Stimulated activated CD4-positive, alpha-beta T cell treated with anti-CD3 and anti-CD28 coated beads, Interleukin-1b, Interleukin-23, amount 100 ng/mL, for 24 hours (primary cell): ENCODE measurements at regions not wholly inside any gene's neighbourhood (a gene's known extent, or its start where the extent isn't known, plus 50 kb on each side); places are given as distances from the start of the nearest gene placed in this dataset.
"Not testable (repeated sequence)": the region's sequence is repeated elsewhere in the genome, so short reads cannot be mapped to it uniquely, and the experiment has no call there.

Experiments used
- DNase-seq, 4 experiments: peaks; one replicate each; pipeline ENCODE4 v3.0.0-alpha.2; 2020; ENCODE audit warnings: low read depth in 4 of 4, low spot score in 1 of 4

DNA sequence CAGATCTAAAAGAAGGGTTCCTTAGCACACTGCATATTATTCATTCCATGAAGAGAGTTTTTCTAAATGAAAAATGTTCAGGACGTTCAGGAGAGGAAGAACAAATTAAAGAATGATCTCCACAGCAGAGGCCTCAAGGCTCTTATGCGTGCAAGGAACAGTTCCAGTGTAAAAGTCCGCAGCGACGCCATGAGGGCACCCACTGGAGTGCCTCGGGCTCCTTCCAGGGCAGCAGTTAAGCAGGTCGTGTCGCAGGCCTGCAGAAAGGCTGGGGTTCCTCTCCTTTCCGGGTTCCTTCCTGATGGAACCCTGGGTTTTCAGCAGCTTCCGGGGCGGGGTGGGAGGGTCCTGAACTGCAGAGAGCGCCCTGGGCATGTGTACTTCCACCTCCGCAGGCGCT is 87.1 kb upstream of the SELENOP start:
- no peak for DNase-seq

DNA sequence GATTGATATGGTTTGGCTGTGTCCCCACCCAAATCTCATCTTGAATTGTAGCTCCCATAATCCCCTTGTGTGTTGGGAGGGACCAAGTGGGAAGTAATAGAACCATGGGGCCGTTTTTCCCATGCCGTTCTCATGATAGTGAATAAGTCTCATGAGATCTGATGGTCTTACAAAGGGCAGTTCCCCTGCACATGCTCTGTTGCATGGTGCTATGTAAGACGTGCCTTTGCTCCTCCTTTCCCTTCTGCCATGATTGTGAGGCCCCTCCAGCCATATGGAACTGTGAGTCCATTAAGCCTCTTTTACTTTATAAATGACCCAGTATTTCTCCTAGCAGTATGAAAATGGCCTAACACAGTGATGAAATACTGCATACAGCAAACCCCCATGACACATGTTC is 84.8 kb upstream of the SELENOP start:
- DNase-seq = no peak

DNA sequence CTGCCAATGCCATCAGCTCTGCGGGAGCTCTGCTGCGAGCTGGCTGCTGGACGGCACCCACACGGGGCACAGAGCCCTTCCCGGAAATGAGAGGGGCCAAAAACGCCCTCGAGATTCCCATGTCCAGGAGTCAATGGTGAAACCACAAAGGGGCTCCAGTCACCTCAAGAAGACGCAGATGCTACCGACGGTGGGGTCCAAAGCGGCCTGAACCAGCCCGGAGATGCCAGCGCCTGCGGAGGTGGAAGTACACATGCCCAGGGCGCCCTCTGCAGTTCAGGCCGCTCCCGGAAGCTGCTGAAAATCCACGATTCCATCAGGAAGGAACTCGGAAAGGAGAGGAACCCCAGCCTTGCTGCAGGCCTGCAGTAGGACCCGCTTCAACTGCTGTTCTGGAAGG is 82.4 kb upstream of the SELENOP start:
- no peak for DNase-seq

DNA sequence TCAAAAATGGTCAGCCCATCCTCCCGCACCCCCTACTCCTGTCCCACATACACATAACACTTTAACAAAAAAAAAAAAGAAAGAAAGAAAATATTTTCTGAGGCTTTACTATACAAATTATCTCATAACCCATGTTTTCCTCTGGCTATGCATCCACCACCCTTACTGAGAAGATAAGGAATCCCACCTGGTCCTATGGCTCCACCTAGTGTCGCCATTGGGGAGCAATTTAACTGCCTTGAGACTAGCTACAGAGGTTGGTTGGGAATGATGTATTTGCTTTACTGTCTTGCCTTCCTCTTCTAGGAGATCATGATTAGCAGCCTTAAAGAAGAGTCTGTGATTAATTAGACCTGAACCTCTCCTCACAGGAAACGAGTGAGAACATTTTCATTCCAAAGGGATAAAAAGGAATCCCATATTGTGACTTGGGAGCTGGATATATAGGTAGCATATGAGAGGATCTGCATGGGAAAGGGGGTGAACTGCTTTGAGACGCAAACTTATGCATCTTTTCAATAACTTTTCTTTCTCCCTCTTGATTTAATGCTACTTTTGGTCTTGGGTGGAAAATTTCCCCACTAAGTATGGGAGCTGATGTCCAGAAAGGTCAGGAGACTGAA is 77.7 kb upstream of the SELENOP start:
- peak in 3 of 4 experiments; percentile 29 to 49 (median 37) for DNase-seq

DNA sequence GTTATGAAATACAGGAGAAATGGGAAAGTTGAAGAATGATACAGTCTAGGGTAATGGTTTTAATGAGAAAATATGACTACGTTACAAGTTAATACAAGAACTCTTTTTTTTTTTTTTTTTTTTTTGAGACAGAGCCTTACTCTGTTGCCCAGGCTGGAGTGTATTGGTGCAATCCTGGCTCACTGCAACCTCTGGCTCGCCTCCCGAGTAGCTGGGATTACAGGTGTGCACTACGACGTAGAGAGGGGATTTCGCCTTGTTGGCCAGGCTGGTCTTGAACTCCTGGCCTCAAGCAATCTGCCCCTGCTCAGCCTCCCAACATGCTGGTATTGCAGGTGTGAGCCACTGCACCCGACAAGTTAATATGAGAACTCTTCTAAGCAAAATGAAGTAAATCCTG is 77.1 kb upstream of the SELENOP start:
- no peak for DNase-seq

DNA sequence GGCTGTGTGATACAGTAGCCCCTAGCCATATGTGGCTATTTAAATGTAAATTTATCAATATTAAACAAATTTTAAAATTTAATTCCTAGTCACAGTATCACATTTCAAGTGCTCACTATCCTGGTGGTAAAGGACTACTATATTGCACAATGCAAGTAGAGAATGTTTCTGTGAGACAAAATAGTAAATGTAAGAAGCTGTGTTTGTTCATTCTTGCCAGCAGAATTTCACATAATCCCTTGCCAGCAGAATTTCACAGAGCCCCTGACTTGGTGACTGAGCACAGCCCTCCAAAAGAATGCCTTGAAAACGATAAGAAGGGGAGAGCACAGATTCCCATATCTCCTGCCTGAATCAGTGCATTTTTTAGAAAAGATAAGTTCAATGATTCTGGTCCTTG is 75.9 kb upstream of the SELENOP start:
- DNase-seq = no peak

DNA sequence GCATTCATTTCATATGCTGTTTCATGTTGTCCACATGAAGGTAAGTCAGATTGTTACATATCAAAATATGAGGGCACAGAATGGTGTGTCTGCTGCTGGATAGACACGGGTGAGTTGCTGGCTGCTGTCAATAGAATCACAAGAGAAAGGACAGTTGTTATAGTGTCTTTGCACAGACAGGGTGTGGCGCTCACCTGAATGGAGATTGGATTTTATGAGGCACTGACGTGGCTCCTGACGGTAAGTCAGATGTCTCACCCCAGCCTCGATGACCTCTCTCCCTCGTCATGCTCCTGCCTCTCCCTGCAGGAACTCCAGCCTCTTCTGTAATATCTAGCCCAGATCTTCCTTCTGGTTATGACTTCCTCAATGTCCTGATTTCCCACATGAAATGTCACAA is 75.4 kb upstream of the SELENOP start:
- no peak for DNase-seq

DNA sequence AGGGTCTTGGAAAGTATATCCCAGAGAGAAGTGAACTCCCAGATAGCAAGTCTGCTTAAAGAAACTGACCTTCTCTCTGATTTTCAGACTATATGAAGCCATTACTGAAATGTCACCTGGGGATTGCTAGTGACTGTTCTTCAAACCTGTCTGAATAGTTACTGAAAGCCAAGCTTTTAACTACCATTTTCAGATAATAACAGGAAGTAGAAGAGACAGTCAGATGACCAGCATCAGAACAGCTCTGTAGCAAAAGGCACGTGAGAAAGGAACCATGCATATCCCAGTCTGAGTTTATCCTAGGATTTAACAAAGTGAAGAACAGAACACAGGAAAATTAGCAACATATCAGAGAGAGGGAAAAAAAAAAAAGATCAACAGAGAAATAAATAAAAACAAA is 74.9 kb upstream of the SELENOP start:
- DNase-seq = no peak

DNA sequence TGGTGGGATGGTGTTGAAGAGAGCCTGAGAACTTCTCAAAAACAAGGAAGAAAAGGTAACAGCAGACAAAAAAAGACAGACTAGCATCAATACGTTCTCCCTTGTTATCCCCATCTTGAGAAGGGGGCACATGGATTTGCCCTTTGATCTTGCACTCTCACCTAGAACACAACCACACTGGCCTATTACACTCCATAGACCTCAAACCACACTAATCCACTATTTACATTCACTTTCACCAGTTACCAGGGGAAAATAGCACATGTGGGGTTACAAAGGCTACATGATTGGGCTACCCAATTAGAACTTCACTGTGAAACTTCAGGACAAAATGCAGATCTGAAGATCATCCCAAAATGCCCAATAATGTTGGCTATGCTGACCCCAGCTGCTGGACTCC is 72.6 kb upstream of the SELENOP start:
- no peak for DNase-seq

DNA sequence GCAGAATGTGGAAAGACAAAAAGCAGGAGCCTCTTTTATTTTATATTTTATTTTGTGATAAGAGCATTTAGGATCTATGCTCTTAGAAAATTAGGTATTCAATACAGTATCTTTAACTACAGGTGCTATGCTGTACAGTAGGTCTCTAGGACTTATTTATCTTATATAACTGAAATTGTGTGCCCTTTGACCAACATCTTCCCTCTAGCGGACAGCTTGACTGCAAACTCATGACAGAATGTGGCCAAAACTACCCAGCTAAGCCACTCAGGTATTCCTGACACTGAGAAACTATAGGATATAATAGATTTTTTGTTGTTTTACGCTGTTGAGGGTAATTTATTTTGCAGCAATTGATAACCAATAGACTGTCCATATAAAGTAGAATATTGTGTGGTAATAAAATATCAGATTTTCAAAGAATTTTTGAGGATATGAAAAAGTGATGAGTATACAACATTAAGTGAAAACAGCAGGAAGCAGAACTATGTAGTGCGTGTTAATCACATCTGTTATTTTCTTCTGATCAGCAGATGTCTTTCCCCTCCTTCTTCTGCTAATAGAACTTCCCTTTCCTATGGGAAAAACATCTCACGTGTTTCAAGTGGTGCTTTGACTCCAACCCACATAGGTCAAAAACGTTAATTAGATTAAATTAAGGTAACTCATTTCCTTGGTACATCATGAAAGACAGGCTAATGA is 69.9 kb upstream of the SELENOP start:
- DNase-seq = no peak

DNA sequence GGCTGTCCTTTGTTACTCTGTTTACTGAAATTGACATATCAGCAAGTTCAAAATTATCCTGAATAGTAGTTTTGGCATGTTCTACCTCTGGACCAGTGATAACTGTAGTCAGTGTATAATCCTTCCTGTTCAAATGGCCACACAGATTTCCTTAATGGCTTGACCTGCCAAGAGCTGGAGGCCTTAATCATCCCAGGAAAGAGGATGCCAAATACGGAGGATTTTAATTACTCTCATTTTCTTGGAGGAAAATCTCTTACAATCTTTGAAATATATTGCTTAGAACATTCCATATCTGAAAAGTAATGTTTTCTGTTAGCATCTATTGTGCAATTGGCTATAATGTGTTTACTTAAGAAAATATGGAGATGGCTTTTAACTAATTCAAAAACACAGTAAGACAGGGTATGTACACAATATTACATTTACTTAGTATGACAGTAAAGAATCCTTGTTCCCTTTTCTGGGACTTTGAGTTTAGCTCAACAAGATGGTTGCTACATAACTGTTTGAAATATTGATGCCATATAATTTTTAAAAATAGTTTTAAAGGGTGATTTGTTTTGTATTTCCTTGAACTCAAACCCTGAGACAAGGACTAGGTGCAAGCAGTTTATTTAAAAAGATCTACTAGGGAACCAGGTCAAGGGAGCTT is 68.9 kb upstream of the SELENOP start:
- DNase-seq = no peak

DNA sequence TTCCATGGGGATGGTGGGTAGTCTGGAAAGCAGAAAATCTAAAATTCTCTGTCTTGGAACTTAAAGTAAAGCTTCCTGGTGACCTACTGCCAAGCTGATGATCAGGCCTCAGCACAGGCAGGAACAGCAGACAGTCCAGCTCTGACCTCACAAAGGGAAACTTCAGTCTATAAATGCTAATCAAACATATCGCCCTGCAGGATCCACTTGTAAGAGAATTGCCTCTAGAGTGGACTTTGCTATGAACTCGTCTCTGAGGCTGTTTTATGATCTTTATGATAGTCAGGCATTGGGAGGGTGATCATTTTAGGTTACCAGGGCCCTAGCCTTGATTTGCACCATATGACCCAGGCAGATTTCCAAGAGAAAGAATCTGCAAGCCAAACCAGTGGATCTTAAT is 67.6 kb upstream of the SELENOP start:
- no peak for DNase-seq

DNA sequence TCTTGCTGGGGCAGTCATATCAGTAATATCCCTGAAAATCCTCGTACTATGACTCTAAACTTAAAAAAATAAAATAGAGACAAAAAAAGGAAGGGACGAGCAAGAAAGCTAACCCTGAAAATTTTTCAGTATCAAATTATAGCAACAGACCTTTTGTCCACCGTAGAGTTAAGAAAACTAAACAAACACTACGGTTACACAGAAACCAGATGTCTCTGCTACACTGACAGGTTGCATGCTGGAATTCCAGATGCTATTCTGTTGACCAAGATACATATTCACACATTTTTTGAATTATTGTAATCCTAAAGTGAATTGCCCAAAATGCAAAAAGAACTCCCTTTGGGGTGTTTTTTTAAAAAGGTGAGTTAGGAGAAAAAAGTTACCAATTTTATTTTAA is 66.9 kb upstream of the SELENOP start:
- DNase-seq = no peak

DNA sequence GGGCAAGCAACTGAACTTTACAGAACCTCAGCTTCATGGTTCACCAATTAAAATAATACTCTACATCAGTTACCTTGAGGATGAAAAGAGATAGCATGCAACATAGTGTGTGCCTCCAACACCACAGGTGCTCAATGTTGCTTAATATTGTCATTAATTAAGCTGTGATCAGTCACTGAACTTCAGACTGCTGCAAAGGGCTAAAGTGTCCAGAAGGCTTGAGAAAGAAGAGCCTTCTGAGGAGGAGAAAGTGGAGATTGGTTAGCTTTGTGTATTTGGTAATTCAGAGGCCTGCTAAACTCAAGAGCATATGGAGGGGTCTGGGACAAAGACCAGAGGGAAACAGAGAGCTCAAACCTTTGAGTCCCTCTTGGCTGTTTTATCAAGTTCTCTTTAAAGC is 66.3 kb upstream of the SELENOP start:
- no peak for DNase-seq

DNA sequence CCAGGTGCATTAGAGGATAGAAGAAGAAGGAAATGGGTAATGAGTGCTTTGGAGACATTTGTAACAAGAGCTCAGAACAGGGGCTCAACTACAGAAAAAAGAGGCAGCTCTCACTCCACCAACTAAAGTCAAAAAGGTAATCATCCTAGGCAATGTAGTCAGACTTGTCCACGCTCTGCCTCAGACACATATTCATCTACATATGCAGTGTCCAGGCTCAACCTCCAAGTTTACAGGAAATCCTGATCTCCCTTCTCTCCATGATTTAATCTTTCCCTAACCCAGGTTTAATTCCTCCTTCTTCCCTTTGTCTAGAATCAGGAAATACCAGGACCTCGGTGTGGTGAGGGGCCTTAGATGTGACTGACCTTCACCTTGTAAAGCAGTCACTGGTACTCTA is 65.7 kb upstream of the SELENOP start:
- no peak for DNase-seq

DNA sequence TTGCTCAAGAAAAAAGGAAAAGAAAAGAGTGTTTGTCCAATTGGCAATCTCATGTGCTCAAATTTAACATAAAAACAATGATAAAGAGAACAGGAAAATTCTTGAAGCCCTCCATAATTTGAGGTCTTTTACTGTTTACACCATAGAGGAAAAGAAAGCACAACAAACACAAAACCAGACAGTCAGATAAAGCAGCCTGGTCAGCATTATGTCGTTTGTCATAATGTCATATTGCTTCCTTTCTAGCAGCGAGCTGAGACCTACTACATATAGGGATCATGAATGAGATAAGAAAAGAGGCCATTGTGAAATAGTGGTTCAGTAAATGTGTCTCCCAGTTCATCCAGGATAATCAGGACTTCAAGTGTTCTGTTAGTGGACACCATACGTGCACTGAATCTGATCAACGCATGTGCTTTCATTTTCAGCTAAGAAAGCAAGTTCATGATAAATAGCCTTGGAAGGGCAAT is 64.7 kb upstream of the SELENOP start:
- DNase-seq = no peak

DNA sequence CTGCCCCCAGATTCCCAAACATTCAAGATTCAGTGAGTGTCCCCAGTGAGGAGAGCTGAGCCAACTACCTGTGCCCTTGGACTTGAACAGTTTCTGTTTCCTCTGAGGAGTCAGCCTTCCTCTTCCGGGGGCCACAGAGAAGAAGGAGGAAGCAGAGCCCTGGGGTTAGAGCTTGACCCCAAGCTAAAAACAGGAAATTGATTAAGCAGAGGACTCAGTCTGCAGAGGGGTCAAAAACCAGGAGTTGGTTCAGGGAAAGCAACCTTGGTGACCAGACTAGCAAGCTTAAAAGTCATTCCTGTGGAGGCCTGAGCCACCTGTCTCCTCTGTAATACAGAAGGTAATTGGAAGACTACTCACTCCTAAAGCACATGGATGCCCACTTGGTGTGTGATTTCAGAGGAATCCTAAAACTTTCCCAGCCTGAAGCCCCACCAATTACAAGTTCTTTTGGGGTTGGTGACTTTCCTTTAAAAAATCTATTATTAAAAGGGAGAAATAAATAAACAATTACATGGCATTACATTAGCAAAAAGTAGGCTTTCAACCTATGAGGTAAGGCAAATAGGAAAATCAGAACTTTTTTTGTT is 64.2 kb upstream of the SELENOP start:
- no peak for DNase-seq

DNA sequence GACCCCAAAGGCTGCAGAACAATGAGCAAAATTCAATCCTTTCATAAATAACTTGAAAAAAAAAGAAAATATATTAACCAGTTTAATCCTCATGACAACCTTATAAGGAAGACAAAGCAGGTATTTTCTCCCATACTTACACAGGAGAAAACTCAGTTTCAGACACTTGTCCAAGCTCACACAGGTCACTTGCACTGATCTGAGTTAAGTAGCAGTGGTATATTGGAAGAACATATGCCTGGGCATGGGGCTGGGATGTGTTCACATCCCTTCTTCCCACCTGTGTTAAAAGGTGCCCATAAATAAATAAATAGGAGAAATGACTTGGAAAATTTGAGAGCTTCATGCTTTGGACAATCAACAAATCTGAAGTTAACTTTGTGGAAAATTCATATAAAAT is 63.5 kb upstream of the SELENOP start:
- DNase-seq = no peak

DNA sequence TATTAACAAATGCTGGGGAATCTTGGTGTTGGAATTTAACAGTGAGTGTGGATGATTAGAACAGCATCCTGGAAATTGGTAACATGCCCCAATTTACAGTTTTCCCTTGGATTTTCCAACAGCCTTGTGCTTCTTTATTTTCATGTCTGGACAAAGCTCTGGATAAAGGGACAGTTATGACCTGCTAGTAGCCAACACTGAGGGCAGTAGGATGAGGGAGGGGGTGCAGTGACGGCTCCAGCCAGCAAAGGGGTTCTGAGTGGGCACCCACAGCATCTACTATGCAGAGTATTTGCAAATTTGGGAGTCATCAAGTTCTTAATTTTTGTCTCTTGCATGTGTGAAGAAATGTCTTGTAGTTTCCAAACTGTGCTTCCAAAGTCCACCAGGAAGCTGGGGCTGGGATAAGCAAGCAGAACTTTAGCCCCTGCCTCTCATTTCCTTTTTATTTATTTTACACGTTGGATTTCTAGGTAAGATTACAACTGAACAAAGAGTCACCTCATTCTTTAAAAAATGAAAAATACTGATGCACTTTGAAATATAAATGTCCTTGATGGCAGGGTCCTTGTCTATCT is 63.0 kb upstream of the SELENOP start:
- no peak for DNase-seq

DNA sequence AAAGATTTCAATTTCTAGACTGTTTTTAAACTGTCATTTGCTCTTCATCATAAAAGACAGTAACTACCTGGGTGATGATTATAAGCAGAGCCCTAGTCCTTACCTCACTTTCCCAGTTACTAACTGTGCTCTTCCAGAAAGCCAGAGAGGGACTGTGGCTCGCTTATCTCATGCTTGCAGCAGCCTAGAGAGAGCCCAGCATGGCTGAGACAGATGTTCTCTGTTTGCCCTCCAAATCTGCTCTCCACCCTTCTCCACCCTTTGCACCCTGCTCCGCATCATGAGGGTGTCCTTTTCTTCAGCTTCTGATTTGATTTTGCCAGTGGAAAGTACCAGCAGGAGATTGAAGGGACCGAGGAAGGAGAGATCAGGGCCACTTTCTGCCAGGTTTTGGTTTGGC is 61.2 kb upstream of the SELENOP start:
- no peak for DNase-seq

DNA sequence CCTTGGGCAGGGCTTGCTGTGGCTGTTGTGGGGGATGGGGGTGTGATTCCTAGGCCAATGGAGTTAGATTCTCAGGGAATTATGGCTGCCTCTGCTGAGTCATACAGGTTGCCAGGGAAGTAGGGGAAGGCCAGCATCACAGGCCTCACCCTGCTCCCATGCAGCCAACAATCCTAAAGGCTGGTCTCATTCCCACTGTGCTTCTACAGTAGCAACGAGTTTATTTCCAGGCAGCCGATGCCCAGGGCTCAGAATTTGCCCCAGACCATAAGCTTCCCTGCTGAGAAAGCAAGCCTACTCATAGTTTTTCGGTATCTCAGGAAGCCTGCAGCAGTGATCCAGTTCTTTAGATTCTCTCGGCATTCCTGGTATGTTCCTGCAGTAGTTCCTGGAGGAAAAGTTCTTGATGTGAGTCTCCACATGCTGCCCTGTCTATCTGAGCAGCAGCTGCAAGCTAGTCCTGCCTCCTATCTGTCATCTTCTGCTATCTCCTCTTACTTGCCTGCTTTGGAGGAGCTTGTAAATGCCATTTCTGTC is 59.3 kb upstream of the SELENOP start:
- DNase-seq = no peak

DNA sequence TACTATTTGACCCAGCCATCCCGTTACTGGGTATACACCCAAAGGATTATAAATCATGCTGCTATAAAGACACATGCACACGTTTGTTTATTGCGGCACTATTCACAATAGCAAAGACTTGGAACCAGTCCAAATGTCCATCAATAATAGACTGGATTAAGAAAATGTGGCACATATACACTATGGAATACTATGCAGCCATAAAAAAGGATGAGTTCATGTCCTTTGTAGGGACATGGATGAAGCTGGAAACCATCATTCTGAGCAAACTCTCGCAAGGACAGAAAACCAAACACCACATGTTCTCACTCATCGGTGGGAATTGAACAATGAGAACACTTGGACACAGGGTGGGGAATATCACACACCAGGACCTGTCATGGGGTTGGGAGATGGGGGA is 56.7 kb upstream of the SELENOP start:
- DNase-seq = not testable (repeated sequence)
